HG03108 (cell line): ENCODE measurements at regions not wholly inside any gene's neighbourhood (a gene's known extent, or its start where the extent isn't known, plus 50 kb on each side); places are given as distances from the start of the nearest gene placed in this dataset.

ENCODE experiments used
- ATAC-seq: cut with Tn5 transposase; IDR thresholded peaks from one replicate; pipeline ENCODE4 v1.9.1; 2021; ENCODE audit warnings: moderate library complexity; ENCODE audit not compliant: unreplicated experiment

GRCh38 chr2:122886479-122887145 lies 1131.2 kb downstream of the TSN start:
- no peak for ATAC-seq

- ATAC-seq: no peak
Measured at GRCh38 chr2:122899614-122900013, 1125.5 kb upstream of the CNTNAP5 start.

- ATAC-seq: no peak
Measured at GRCh38 chr2:122905431-122905830, 1119.7 kb upstream of the CNTNAP5 start.

GRCh38 chr2:122908159-122908558 lies 1116.9 kb upstream of the CNTNAP5 start:
- no peak for ATAC-seq

GRCh38 chr2:122927197-122927596 lies 1097.9 kb upstream of the CNTNAP5 start:
- ATAC-seq: no peak

- no peak for ATAC-seq
Measured at GRCh38 chr2:122927710-122928557, 1097.2 kb upstream of the CNTNAP5 start.

GRCh38 chr2:122929347-122929746 lies 1095.7 kb upstream of the CNTNAP5 start:
- ATAC-seq: no peak

- no peak for ATAC-seq
Measured at GRCh38 chr2:122935506-122935905, 1089.6 kb upstream of the CNTNAP5 start.

- no peak for ATAC-seq
Measured at GRCh38 chr2:122939796-122940195, 1085.3 kb upstream of the CNTNAP5 start.

- ATAC-seq: no peak
Measured at GRCh38 chr2:122949523-122949922, 1075.6 kb upstream of the CNTNAP5 start.

- no peak for ATAC-seq
Measured at GRCh38 chr2:122955776-122956175, 1069.3 kb upstream of the CNTNAP5 start.

- ATAC-seq: no peak
Measured at GRCh38 chr2:122960759-122961641, 1064.1 kb upstream of the CNTNAP5 start.

GRCh38 chr2:122966461-122966860 lies 1058.6 kb upstream of the CNTNAP5 start:
- no peak for ATAC-seq

GRCh38 chr2:122977580-122977979 lies 1047.5 kb upstream of the CNTNAP5 start:
- ATAC-seq: no peak

GRCh38 chr2:122980671-122981070 lies 1044.4 kb upstream of the CNTNAP5 start:
- ATAC-seq: no peak

- no peak for ATAC-seq
Measured at GRCh38 chr2:122982936-122983335, 1042.2 kb upstream of the CNTNAP5 start.

- no peak for ATAC-seq
Measured at GRCh38 chr2:122988395-122989221, 1036.5 kb upstream of the CNTNAP5 start.

GRCh38 chr2:122993592-122993991 lies 1031.5 kb upstream of the CNTNAP5 start:
- ATAC-seq: no peak

GRCh38 chr2:122999258-122999657 lies 1025.8 kb upstream of the CNTNAP5 start:
- no peak for ATAC-seq

GRCh38 chr2:122999821-123000220 lies 1025.3 kb upstream of the CNTNAP5 start:
- ATAC-seq: no peak
